ENCODE measurements at regions not wholly inside any gene's neighbourhood (a gene's known extent, or its start where the extent isn't known, plus 50 kb on each side); places are given as distances from the start of the nearest gene placed in this dataset.

GRCh38 chrX:85504381-85504780 is 124.9 kb upstream of the POF1B start:
- Histone ChIP-seq H3K9me3 (ENCODE audit: control insufficient read depth in 1 of 2, insufficient read depth in 1 of 2, low read depth in 1 of 2, low read length in 2 of 2) (no peaks in the 10 kb centered on the region), H3K4me3 (replicated peaks in 1 of 2; ENCODE audit: low read depth in 1 of 2, low read length in 2 of 2) (no peak overlapping the region), H3K4me2 (ENCODE audit: low read length) (no peak overlapping the region), H2AFZ (ENCODE audit: low read depth, low read length, poor library complexity, severe bottlenecking) (no peak overlapping the region), H4K20me1 (ENCODE audit: insufficient read depth) (no peaks in the 10 kb centered on the region), H3K27me3 (ENCODE audit: insufficient read depth, low read length) (no peaks in the 10 kb centered on the region), H3K9ac (ENCODE audit: low read length) (no peak overlapping the region), H3K36me3 (ENCODE audit: control insufficient read depth in 1 of 2, insufficient read depth in 2 of 2, low read length in 2 of 2) (no peaks in the 10 kb centered on the region), H3K4me1 (ENCODE audit: control insufficient read depth in 1 of 2, insufficient read depth in 2 of 2, low read length in 2 of 2) (no peaks in the 10 kb centered on the region), H3K27ac (ENCODE audit: low read depth, low read length) (no peak overlapping the region), H3K79me2 (ENCODE audit: insufficient read depth, low read length) (no peaks in the 10 kb centered on the region), H3K9me2 (ENCODE audit: insufficient read depth) (no peaks in the 10 kb centered on the region)
- no TSS peak for BruUV-seq (replicated peaks)
- ChIA-PET POLR2A (no interaction called here), CTCF (no interaction called here), RAD21 (ENCODE audit: low non-redundant PET in 1 of 2, low total read pairs in 2 of 2, uncharacterized antibody in 2 of 2, unreplicated experiment in 2 of 2) (no interaction called here)
- DNase-seq (ENCODE audit: low read depth, low spot score) (no peak), ATAC-seq (no peak)
- no peak for TF ChIP-seq EGR1 (IDR thresholded peaks at IDR 0.05; ENCODE audit: low read depth)
- no peak for TF ChIP-seq ELF1 (IDR thresholded peaks at IDR 0.05; ENCODE audit: borderline replicate concordance, low read depth)
- no peak for TF ChIP-seq POLR2A (IDR thresholded peaks at IDR 0.05; ENCODE audit: borderline replicate concordance, extremely low read depth, insufficient read depth, insufficient read length)
- no peak for TF ChIP-seq SRF (IDR thresholded peaks at IDR 0.05; ENCODE audit: low read depth)
- TF ChIP-seq JUND (IDR thresholded peaks at IDR 0.05) = no peak
- TF ChIP-seq SIN3A (IDR thresholded peaks at IDR 0.05; ENCODE audit: low read depth) = no peak
- TF ChIP-seq CEBPB (IDR thresholded peaks at IDR 0.05; ENCODE audit: low read depth) = no peak
- TF ChIP-seq CBX3 (IDR thresholded peaks at IDR 0.05; ENCODE audit: low read depth) = no peak
- TF ChIP-seq, protein P1, sequence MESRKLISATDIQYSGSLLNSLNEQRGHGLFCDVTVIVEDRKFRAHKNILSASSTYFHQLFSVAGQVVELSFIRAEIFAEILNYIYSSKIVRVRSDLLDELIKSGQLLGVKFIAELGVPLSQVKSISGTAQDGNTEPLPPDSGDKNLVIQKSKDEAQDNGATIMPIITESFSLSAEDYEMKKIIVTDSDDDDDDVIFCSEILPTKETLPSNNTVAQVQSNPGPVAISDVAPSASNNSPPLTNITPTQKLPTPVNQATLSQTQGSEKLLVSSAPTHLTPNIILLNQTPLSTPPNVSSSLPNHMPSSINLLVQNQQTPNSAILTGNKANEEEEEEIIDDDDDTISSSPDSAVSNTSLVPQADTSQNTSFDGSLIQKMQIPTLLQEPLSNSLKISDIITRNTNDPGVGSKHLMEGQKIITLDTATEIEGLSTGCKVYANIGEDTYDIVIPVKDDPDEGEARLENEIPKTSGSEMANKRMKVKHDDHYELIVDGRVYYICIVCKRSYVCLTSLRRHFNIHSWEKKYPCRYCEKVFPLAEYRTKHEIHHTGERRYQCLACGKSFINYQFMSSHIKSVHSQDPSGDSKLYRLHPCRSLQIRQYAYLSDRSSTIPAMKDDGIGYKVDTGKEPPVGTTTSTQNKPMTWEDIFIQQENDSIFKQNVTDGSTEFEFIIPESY (IDR thresholded peaks at IDR 0.05; ENCODE audit: extremely low read depth, insufficient replicate concordance, low read length) = no peak
- TF ChIP-seq POLR2AphosphoS5 (IDR thresholded peaks at IDR 0.05; ENCODE audit: low read depth, low read length) = no peak
- no peak for TF ChIP-seq SP1 (IDR thresholded peaks at IDR 0.05; ENCODE audit: low read depth)
- no peak for TF ChIP-seq EZH2 (IDR thresholded peaks at IDR 0.05)
- TF ChIP-seq, protein P2, sequence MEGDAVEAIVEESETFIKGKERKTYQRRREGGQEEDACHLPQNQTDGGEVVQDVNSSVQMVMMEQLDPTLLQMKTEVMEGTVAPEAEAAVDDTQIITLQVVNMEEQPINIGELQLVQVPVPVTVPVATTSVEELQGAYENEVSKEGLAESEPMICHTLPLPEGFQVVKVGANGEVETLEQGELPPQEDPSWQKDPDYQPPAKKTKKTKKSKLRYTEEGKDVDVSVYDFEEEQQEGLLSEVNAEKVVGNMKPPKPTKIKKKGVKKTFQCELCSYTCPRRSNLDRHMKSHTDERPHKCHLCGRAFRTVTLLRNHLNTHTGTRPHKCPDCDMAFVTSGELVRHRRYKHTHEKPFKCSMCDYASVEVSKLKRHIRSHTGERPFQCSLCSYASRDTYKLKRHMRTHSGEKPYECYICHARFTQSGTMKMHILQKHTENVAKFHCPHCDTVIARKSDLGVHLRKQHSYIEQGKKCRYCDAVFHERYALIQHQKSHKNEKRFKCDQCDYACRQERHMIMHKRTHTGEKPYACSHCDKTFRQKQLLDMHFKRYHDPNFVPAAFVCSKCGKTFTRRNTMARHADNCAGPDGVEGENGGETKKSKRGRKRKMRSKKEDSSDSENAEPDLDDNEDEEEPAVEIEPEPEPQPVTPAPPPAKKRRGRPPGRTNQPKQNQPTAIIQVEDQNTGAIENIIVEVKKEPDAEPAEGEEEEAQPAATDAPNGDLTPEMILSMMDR (IDR thresholded peaks at IDR 0.05 in 2 of 3, conservative IDR thresholded peaks at IDR 0.05 in 1 of 3; ENCODE audit: borderline replicate concordance in 1 of 3, insufficient read depth in 1 of 3, low read depth in 2 of 3, low read length in 2 of 3) = no peak
- TF ChIP-seq ZNF274 (IDR thresholded peaks at IDR 0.05; ENCODE audit: low read depth, low read length) = no peak
- intact Hi-C loops (cut with micrococcal nuclease) = no loop called here
